A673 (cell line): ENCODE measurements at regions not wholly inside any gene's neighbourhood (a gene's known extent, or its start where the extent isn't known, plus 50 kb on each side); places are given as distances from the start of the nearest gene placed in this dataset.
A peak's percentile ranks its signal among the peaks of the same experiment; 100 is the strongest.

Experiments used
- BruUV-seq: library from RNA; stranded (reverse); fragments of 400-500 nt; replicated peaks from 2 replicates; lab custom pipeline; 2021; lab: Mats Ljungman, UMichigan
- CTCF ChIA-PET: fragments of 300-600 bp; sonication (Branson Sonifier 250); formaldehyde crosslinking; loops from one replicate; lab custom pipeline; 2022; ENCODE audit warnings: antibody characterized with exemption; lab: Charles Lee
- POLR2A ChIA-PET: fragments of 300-600 bp; sonication (Branson Sonifier 250); formaldehyde crosslinking; loops from one replicate; lab custom pipeline; 2022; ENCODE audit warnings: antibody characterized with exemption; ENCODE audit not compliant: low non-redundant PET; lab: Charles Lee
- DNase-seq: peaks from one replicate; pipeline ENCODE4 v3.0.0-alpha.2; 2015; ENCODE audit warnings: low spot score
- H3K27ac ChIP-seq: fragments of 200-600 bp; sonication (generic); 2 replicates; pipeline ENCODE4 v1.5.1; 2016; ENCODE audit warnings: mixed run types, low read depth, mild to moderate bottlenecking, mixed read lengths, antibody characterized with exemption, low read length; ENCODE audit not compliant: poor library complexity, severe bottlenecking
- H3K27me3 ChIP-seq: fragments of 200-600 bp; sonication (generic); replicated peaks from 2 replicates; pipeline ENCODE4 v1.6.1; 2017; ENCODE audit warnings: mixed run types, low read depth, mild to moderate bottlenecking, mixed read lengths, antibody characterized with exemption, low read length; ENCODE audit not compliant: insufficient read depth, poor library complexity
- H3K36me3 ChIP-seq: fragments of 200-600 bp; sonication (generic); 2 replicates; pipeline ENCODE4 v1.6.1; 2016; ENCODE audit warnings: mixed run types, mild to moderate bottlenecking, mixed read lengths, antibody characterized with exemption, low read length; ENCODE audit not compliant: insufficient read depth, poor library complexity, severe bottlenecking
- H3K4me1 ChIP-seq: fragments of 200-600 bp; sonication (generic); 2 replicates; pipeline ENCODE4 v1.6.1; 2017; ENCODE audit warnings: mixed run types, mild to moderate bottlenecking, mixed read lengths, antibody characterized with exemption, low read length; ENCODE audit not compliant: insufficient read depth, poor library complexity, severe bottlenecking
- H3K4me3 ChIP-seq: fragments of 200-600 bp; sonication (generic); 2 replicates; pipeline ENCODE4 v1.5.1; 2016; ENCODE audit warnings: low read depth, mixed run types, mild to moderate bottlenecking, mixed read lengths, low read length; ENCODE audit not compliant: poor library complexity, severe bottlenecking
- H3K9me3 ChIP-seq: fragments of 200-600 bp; sonication (generic); 2 replicates; pipeline ENCODE4 v1.6.1; 2016; ENCODE audit warnings: mixed run types, low read depth, mild to moderate bottlenecking, mixed read lengths, antibody characterized with exemption, low read length; ENCODE audit not compliant: poor library complexity, severe bottlenecking
- CTCF ChIP-seq: fragments of 300-800, 200-600 bp; sonication (generic); conservative IDR thresholded peaks from 2 replicates; pipeline ENCODE4 v1.5.1; 2017; ENCODE audit warnings: low read depth, mild to moderate bottlenecking, antibody characterized with exemption, low read length, moderate library complexity, mixed read lengths
- EZH2 ChIP-seq: fragments of 200-600 bp; sonication (generic); IDR thresholded peaks from 2 replicates; pipeline ENCODE4 v1.6.1; 2017; ENCODE audit warnings: borderline replicate concordance, low read depth, mild to moderate bottlenecking, mixed read lengths, antibody characterized with exemption, low read length; ENCODE audit not compliant: poor library complexity, severe bottlenecking
- intact Hi-C: fragments of 100-400 bp; cut with micrococcal nuclease; formaldehyde crosslinking; loops from one replicate; pipeline ENCODE4 v1.10.0; 2022; ENCODE audit not compliant: unreplicated experiment

GRCh38 chrX:44433556-44433955, 90.1 kb upstream of the EFHC2 start:
- Histone ChIP-seq H3K27ac (no peak overlapping the region), H3K9me3 (no peaks in the 10 kb centered on the region), H3K4me1 (peaks cover 14% of the 10 kb centered on the region), H3K4me3 (no peak overlapping the region), H3K27me3 (no peaks in the 10 kb centered on the region), H3K36me3 (no peaks in the 10 kb centered on the region)
- ChIA-PET CTCF (no interaction called here), POLR2A (no interaction called here)
- intact Hi-C loops, result loop anchor here (10.0 kb wide), 1 partner anchor 479 kb away; no protein-coding TSS in a partner anchor
- no peak for TF ChIP-seq EZH2
- no peak for TF ChIP-seq CTCF
- no peak for DNase-seq
- no TSS peak for BruUV-seq

- TF ChIP-seq CTCF, result no peak
- no peak for TF ChIP-seq EZH2
- no TSS peak for BruUV-seq
- H3K4me3 ChIP-seq, result no peak overlapping the region
- intact Hi-C loops, result loop anchor here (10.0 kb wide), 1 partner anchor 478 kb away; no protein-coding TSS in a partner anchor
- H3K9me3 ChIP-seq, result no peaks in the 10 kb centered on the region
- no peaks in the 10 kb centered on the region for H3K27me3 ChIP-seq
- peak; percentile 35 for DNase-seq
- no peaks in the 10 kb centered on the region for H3K36me3 ChIP-seq
- no peak overlapping the region for H3K27ac ChIP-seq
- H3K4me1 ChIP-seq, result peaks cover 14% of the 10 kb centered on the region
- ChIA-PET POLR2A (no interaction called here), CTCF (no interaction called here)
These were observed 89.2 kb upstream of the EFHC2 start for GRCh38 chrX:44432641-44433040.

DNA sequence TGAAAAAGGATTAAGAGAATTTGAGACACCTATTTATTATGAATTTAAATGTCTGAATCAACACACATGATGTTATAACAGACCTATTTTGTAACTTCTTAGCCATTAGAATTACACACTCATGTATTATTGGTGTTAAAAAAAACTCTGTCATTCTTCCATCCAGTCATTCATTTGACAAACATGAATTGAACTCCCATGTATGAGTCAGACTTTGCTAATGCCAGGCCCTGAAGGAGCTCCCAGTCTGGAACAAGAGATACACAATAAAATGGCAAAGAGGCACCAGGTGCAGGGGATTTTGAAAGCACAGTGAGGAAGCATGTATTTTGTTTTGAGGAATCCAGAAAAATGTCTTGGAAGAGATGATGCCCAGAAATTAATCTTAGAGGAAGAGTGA, 87.7 kb upstream of the EFHC2 start:
- H3K4me1 ChIP-seq, result peaks cover 14% of the 10 kb centered on the region
- DNase-seq, result peak; percentile 58
- intact Hi-C loops, result loop anchor here (10.0 kb wide), 1 partner anchor 476 kb away; no protein-coding TSS in a partner anchor
- no peaks in the 10 kb centered on the region for H3K36me3 ChIP-seq
- ChIA-PET CTCF (no interaction called here), POLR2A (no interaction called here)
- TF ChIP-seq CTCF (no peak), EZH2 (no peak)
- BruUV-seq, result no TSS peak
- H3K9me3 ChIP-seq, result no peaks in the 10 kb centered on the region
- H3K4me3 ChIP-seq, result no peak overlapping the region
- peak overlapping the region; percentile 2 for H3K27ac ChIP-seq
- H3K27me3 ChIP-seq, result no peaks in the 10 kb centered on the region
